RKO (cell line): ENCODE measurements at regions not wholly inside any gene's neighbourhood (a gene's known extent, or its start where the extent isn't known, plus 50 kb on each side); places are given as distances from the start of the nearest gene placed in this dataset.

Source experiments
- DNase-seq: peaks from one replicate; pipeline ENCODE4 v3.0.0-alpha.2; 2016; ENCODE audit warnings: low spot score

DNA sequence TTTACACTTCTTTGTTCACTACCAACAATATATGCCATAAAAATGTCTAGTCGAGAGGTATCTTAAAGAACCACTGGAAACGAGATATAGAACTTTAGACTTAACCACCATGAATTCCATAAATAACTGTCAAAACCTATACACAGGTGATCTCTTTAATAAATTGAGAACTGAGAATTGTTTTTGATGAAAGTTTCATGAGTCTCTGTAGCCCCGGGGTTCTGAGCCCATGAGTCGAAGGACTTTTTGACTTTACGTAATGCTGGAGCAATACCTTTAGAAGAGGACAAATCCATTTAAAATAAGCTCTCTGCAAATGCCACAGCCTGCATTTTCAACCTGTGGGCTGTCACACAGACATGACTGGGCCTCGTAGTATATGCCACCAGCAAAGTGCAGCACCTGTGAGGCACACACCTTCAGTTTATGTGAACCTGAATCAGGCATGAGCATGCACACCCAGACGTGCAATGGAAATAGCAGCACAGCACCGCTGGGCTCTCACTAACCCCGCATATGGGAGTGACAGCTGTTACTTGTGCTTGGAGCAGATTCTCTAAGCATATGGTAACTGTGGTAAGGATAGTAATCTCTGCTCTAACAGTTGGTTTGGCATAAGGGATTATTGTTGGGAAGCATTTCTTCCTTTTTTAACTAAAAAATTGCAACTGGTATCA, 383.2 kb downstream of the SOCS6 start:
- DNase-seq: no peak

DNA sequence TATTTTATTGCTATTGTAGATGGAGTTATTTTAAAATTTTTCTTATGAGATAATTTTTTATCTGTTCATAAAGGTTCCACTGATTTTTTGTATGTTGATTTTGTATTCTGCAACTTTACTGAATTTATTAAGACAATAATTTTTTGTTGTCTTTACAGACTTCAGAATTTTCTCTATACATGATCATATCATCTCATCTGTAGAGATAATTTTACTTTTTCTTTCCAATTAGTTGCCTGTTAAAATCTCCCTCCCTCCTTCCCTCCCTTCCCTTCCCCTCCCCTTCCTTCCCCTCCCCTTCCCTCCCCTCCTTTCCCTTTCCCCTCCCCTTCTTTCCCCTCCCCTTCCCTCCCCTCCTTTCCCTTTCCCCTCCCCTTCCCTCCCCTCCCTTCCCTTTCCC, 378.1 kb downstream of the SOCS6 start:
- DNase-seq: no peak

DNA sequence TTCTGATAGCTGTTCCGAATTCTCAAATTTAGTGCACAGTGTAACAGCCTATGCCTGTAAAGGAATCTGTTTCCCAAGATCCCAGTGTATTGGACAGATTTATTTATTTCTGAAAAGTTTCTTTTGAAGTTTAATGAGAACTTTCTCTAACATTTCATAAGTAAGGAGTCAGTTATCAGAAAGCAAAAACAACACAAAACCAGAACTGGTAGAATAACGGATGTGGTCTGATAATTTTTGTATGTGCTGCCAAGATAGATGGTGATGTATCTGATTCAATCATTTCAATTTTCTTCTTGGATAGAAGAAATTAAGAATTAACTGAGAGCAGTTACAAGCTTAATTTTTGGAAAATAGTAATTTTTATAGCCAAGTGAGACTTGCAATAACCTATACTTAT, 374.3 kb downstream of the SOCS6 start:
- no peak for DNase-seq

DNA sequence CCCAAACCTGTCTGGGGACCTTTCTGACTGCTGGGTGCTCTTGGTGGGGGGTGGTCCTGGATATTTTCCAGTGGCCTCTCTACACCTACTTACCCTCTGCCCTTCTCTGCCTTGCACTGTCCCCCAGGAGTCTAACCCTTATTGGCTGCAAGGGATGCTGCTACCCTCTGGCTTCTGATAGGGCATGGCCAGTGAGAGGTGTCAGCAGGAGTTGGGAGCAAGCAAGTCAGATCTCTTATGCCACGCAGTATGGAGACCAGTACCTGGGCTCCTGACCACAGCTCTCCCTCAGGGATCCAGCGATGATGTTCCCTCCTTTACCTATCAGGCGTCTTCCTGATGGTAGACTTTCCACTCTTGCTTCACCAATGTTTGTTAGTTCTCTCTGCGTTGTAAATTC, 373.7 kb downstream of the SOCS6 start:
- no peak for DNase-seq

DNA sequence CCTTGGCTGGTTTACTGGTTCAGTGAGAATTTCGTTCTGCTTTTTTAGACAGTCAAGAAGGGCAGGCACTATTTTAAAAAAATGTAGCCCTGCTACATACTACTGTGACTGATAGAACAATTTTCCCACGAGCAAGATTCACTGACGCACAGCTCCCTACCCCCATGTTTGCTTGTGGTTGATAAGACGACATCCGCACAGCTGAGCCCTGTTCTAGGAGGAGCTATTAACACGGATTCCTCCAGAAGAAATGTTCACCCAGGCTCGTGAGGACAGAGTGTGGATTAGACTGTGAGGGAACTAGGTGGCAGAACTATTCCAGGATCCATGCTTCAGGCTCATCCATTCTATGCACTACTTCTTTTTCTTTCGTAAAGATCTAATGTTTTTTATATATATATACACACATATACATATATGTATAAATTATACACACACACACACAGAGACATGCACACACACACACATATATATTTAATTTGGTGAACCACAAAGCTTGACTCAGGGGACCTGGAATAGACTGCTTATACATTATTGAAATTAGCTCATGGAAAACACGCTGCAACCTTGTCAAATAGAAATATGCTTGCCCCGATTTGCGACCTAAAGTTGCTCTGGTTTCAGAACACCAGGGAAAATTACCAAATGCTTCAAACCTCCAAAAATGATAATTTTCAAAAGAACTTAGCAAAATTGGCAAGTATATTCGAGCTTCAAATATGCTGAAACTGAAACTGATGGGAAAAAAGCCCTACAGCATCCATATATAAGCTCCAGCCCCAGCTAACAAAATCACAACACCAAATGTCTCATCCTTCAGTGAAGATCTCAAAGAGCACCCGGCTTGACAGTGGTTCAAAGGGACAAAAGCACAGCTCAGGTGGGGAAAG, 370.4 kb downstream of the SOCS6 start:
- DNase-seq: no peak

DNA sequence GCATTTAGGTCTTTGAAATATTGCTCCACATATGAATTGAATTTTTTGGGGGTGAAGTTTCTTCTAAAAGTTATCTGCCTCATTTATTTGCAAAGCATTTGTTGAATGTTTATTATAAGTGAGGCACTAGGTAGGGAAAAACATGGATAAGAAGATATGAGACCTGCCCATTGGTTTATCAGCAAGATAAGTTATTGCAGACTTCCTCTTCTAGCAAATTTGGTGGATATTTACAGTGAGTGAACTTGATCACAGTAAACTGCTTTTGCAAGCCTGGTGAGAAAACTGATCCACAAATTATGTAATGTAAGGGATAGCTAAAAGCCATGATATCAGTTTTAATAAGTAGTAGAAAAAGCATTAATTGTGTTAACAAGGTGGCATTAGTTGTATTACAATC, 364.8 kb downstream of the SOCS6 start:
- no peak for DNase-seq

DNA sequence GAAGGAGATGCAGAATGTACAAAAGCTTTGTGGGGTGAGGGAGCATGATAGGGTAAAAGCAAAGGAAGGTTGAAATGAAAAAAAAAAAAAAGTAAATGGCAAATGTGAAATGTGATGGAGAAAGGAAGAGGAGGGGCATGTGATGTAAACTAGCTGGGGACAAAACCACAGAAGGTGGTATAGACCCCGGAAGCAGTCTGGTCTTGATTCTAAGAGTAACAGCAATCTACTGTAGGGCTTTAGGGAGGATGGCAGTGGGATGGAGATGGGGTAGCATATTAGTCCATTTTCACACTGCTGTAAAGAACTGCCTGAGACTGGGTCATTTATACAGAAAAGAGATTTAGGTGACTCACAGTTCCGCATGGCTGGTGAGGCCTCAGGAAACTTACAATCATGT, 362.0 kb downstream of the SOCS6 start:
- no peak for DNase-seq

DNA sequence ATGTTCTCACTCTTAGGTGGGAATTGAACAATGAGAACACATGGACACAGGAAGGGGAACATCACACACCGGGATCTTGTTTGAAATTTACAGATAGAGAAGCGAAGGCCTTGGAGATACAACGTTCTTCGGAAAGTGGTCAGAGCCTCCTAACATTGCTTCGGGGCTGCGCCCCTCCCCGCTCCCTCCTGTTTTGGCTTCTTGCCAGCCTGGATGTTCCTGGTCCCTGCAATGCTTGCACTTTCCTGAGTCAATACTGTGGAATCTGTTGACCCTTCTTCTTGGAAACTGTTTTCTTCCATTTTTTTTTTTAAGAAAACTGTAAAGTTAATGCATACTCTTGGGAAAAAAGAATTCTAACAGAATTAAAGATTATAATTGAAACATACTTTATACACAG, 360.8 kb downstream of the SOCS6 start:
- DNase-seq: no peak

DNA sequence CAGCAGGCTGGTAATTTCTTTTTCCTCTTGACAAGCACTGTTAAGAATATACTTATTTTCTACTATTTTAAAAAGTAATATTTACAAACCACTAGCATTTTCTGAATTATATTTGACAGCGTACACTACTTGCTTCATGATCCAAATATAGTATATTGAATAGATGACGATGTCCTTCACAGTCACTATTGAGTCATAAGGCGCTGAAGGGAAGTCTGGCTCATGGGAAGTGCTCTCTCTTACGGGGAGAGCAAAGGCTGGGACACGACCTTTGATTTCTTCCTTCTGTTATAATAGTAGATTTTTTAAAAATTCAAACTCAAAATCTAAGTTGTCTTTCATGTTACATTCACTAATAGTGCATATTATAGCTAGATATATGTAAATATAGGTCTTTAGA, 357.1 kb downstream of the SOCS6 start:
- DNase-seq: peak; percentile 87

DNA sequence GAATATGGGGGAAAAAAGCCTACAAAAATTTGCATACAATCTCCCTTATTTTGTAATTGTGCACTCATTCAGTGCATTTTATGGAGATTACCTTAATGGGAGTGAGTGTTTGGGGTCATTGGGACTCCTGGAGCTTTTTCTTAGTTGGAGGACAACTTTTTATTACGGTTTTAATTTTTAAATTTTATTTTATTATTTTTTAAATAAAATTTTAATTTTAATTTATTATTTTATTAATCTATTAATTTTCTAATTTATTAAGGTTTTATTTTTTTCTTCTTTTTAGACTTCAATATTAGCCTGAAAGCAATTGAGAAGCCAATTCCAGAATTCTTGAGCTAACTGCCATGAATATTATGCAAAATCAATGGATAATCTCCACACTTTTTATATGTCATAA, 355.0 kb downstream of the SOCS6 start:
- no peak for DNase-seq

DNA sequence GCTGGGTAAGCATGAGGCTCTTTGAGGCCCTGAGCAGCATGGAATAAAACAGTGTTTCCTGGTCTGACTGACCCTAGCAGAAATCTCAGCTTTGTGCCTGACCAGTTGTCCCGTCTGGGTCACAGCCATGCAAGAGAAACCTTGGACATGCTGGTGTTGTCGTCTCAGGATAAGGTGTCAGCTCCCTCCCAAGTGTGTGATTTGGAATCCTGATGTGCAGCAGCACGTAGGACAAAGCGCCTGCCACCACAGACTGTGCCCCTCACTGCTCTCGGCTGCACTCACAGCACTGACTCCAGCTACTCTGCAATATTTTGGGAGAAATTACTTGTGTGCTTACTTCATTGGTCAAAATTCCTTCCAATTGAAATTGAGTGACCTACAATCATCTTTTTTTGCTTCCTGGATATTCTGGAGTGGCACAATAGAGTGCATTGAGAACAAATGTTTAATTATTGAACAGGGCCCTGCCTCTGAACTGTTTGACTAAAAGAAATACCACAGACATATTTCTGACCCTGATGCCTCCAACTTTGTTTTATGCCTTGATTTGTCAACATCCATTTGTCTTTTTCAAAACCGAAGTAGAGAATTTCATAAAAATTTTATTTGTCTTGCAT, 352.4 kb downstream of the SOCS6 start:
- DNase-seq: no peak

DNA sequence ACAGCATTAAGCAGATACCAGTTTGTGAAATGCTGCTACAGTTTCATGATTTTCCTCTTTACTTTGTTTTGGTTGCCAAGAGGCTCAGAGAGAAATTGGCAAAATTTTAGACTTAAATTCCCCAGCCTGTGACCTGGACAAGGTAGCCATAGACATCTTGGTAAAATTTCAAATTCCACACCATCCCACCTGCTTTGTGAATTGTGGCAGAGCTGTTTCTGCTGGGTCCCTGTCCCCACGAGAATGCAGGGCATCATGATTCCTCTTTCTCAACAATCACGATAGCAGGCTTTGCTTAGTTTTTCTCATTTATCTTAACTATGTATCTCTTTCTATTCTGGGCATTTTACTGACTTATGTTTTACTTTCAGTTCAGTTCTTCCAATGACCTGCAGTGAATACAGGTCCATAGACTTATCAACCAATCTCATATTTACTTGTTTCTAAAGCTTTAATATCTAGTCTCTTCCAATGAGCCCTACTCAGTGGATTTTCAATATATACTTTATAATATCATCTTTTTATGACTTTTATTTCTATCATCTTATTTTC, 351.6 kb downstream of the SOCS6 start:
- DNase-seq: no peak

DNA sequence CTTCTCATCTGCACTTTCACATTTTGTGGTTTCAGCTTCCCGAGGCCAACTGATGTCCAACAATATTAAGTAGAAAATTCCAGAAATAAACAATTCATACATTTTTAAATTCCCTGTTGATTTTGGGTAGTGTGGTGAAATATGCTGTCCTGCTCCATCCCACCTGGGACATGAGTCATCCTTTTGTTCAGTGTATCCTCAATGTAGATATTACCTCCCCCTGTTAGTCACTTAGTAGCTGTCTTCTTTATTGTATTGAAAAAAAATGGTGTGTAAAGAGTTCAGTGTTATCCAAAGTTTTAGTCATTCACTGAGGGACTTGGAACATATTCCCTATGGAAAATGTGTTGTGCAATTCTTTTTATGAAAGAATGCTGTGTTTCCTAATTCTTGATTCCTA, 348.1 kb downstream of the SOCS6 start:
- no peak for DNase-seq

DNA sequence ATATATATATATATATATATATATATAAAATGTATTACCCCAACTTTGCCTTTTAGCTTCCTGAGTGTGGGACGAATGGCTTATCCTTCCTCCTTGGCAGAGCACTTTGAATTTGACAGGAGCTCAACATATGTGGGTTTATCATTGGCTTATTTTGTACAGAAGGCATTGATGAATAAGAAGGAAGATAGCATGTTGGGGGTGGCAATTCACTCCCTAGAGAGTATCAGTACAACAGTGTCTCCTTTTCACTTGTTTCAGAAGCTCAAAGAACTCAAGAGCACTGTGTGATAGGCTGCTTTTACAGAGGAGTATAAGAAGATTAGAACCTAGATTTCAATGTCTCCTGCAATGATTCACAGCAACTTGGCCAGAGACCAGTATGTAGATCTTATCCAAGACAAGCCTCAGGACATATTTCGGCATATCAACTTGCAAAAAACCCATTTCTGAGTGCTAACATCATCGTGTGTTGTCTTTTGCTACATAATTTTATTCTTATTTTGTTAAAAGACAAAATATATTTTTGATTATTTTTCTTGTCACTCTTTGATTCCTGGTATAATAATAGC, 345.8 kb downstream of the SOCS6 start:
- no peak for DNase-seq

DNA sequence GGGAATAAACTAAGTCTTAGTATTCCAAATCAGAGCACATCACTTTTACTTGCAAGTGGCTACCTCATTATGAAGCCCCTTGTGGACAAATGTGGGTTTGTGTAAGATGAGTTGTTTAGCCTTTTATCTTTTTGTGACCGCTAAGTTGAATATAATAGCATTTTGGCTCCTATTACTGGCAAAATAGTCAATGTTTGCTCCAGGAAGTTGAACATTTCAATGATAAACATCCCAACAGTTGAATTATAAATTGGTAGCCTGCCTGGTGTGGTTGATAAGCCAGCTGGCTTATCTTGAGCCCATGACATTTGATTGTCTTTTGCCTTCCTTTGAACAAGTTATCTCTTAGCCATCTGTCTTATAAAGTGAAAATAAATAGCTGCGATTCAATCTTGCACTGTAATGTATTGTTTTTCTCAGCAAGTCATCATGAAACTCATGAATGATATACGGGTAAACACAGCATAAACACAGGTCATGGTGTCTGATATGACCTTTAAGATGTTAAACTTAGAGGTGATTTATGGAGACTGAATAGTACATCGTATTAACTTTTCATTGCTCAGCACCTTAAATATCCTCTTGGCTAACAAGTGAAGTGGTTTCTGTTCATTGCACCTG, 338.4 kb downstream of the SOCS6 start:
- no peak for DNase-seq

DNA sequence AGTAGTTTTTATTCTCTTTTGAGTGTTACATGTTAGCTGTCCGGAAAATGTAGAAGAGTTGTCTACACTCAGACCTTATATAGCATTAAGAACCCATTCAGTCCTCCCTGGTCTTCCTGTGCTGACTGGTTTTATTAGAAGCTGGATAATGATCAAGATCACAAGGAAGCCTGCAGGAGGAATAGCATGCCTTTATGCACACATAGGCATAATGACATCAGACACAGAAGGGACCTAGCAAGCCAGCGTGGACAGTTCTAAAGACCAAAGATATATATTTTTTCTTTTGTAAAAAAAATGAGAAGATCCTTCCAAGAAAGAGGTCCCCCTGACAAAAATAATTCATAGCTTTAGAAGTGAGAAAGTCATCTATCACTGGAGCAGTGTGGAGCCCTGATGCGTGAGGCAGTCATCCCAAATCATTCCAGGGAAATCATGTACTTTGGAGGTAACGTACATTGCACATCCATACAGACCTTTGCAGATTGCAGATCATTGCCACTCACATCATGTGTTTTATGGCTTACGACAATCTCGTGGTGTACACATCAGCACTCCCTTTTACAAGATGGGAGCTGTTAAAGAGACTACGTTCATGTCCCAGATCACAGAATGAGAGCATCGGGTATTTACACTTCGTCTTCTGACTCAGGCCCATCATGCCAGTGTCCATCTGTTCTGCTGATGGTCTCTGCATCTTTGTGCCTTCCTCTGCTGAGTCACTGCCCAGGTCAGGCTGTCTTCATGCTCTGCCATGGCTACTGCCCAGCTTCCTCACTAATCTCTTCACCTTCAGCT, 334.0 kb downstream of the SOCS6 start:
- no peak for DNase-seq

DNA sequence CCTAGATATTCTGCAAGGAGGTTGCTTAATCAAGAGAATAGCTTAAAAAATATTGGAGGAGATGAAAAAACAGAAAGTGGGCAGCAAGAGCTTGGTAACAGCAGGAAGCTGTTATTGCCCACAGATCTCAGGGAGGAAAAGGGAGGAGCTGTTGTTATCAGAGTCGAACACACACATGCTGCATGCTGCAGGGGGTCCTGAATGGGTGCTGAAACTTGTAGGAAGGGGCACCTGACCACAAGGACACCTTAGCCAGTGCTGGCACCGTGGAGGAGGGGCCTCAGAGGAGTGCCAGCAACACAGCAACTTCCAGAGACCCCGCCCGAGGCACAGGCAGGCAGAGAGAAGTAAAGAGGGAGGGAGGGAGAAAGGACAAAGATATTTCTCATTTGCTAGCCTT, 332.9 kb downstream of the SOCS6 start:
- DNase-seq: no peak

DNA sequence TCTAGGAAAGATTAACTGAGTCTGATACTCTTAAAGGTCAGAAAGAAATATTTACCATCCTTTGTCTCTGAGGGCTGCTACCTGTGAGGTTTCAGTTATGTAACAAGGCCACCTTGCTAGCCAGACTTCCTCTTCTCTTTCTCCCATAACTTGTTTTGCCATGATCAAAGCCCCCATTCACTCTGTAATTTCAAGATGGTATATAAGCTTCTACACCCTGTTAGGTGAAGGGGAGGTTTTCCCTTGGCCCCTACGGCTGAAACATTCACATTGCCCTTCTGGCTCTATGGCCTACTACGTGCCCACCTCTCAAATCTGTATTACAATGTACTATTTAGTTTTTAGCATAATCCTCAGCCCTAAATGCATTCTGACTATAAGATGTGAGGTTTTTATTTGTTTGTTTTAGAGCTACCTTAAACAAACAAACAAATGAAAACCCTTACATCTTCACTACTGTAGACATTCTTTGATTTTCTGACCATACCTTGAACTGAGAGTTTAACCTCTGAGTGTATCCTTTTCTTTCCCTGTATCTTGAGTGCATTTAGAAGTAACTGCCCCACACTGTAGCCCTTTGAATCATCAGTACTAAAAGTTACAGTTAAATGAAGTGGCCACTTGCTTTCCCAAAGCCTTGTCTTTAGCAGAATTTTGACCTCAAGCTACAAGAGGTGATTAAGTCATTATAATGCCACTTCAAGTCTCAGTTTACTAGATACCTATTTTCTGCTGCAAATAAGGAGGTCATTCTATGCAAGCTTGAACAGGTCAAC, 332.2 kb downstream of the SOCS6 start:
- DNase-seq: no peak

DNA sequence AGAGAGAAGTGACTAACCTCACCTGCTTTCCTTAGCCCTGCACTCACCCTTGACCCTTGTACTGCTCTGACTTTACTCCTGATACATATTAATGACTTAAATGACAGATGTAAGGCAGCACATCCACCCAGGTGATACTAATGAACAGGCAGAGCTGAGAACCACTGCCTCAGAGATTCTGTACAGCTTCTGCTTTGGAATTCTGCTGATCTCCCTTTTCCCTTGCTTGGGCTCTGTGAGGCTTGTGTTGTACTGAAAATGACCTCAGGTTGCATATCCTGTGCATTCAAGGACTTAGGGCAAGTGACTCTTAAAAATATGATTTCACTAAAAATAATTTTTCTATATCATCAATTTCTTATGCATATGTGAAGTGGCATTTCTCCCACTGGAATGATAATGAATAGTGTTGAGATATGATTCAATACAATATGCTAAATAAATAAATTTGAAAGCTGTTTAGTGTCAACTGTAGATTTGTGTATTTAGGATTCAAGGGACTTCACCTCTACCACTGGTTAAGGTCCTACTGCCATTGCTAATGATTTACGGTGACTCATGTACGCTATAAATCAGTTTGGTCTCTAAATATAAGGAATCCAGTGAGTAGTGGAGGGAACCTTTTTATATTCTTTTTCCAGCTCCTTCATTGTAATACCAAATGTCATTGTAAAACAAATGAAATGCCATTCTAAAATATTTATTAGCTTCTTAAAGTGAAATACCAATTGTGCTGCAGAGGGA, 328.3 kb downstream of the SOCS6 start:
- no peak for DNase-seq
